ENCODE measurements at regions not wholly inside any gene's neighbourhood (a gene's known extent, or its start where the extent isn't known, plus 50 kb on each side); places are given as distances from the start of the nearest gene placed in this dataset.

GRCh38 chr12:34204830-34205285 lies 182.6 kb downstream of the ALG10 start:
- no peak for TF ChIP-seq CTCF (tag by site-specific recombination; IDR thresholded peaks at IDR 0.05)
- no peak for TF ChIP-seq GLI2 (tag by site-specific recombination; IDR thresholded peaks at IDR 0.05; ENCODE audit: borderline replicate concordance, low read depth)
- no peak for TF ChIP-seq ZNF114 (tag by site-specific recombination; IDR thresholded peaks at IDR 0.05)
- TF ChIP-seq YY1 (tag by site-specific recombination; IDR thresholded peaks at IDR 0.05): no peak
- TF ChIP-seq ZNF639 (tag by site-specific recombination; IDR thresholded peaks at IDR 0.05): no peak
- TF ChIP-seq ZIC2 (tag by site-specific recombination; IDR thresholded peaks at IDR 0.05): no peak
- no peak for TF ChIP-seq ZNF157 (tag by site-specific recombination; IDR thresholded peaks at IDR 0.05)
- no peak for TF ChIP-seq MEIS1 (CRISPR knock-in tag; IDR thresholded peaks at IDR 0.05; ENCODE audit: borderline replicate concordance)
- no peak for TF ChIP-seq ZNF76 (tag by site-specific recombination; IDR thresholded peaks at IDR 0.05; ENCODE audit: borderline replicate concordance, low read depth)
- no peak for TF ChIP-seq OSR2 (tag by site-specific recombination; IDR thresholded peaks at IDR 0.05)
- TF ChIP-seq PRDM4 (tag by site-specific recombination; IDR thresholded peaks at IDR 0.05): no peak
- no peak for TF ChIP-seq ZNF398 (tag by site-specific recombination; IDR thresholded peaks at IDR 0.05)
- no peak for TF ChIP-seq KLF17 (tag by site-specific recombination; IDR thresholded peaks at IDR 0.05)
